Caco-2 (cell line): ENCODE measurements at regions not wholly inside any gene's neighbourhood (a gene's known extent, or its start where the extent isn't known, plus 50 kb on each side); places are given as distances from the start of the nearest gene placed in this dataset.
A peak's percentile ranks its signal among the peaks of the same experiment; 100 is the strongest.

ENCODE experiments used
- BruUV-seq: library from RNA; stranded (reverse); fragments of 400-500 nt; replicated peaks from 2 replicates; lab custom pipeline; 2021; lab: Mats Ljungman, UMichigan
- CTCF ChIA-PET: fragments of 300-600 bp; sonication (Branson Sonifier 250); formaldehyde crosslinking; loops from one replicate; lab custom pipeline; 2022; ENCODE audit warnings: antibody characterized with exemption; lab: Charles Lee
- POLR2A ChIA-PET: fragments of 300-600 bp; sonication (Branson Sonifier 250); formaldehyde crosslinking; loops from one replicate; lab custom pipeline; 2022; ENCODE audit warnings: antibody characterized with exemption; lab: Charles Lee
- DNase-seq, 2 experiments: peaks; one replicate each; pipeline versions ENCODE4 v3.0.0 to v3.0.0-alpha.2; 2020 to 2022
- H3K27me3 ChIP-seq: replicated peaks from 2 replicates; pipeline ENCODE4 v1.6.0; 2011; ENCODE audit warnings: low read length; ENCODE audit not compliant: control insufficient read depth, insufficient read depth
- H3K36me3 ChIP-seq: 2 replicates; pipeline ENCODE4 v1.5.1; 2011; ENCODE audit warnings: low read length; ENCODE audit not compliant: control insufficient read depth, insufficient read depth
- H3K4me1 ChIP-seq: fragments of 250-450 bp; sonication (Bioruptor Pico); 2 replicates; pipeline ENCODE4 v1.5.1; 2020; ENCODE audit warnings: mild to moderate bottlenecking
- H3K4me3 ChIP-seq: 2 replicates; pipeline ENCODE4 v1.5.1; 2011; ENCODE audit warnings: low read depth, mild to moderate bottlenecking, control low read depth, low read length
- H3K9me3 ChIP-seq: fragments of 250-450 bp; sonication (Bioruptor Pico); 2 replicates; pipeline ENCODE4 v1.5.1; 2020; ENCODE audit warnings: mild to moderate bottlenecking, moderate library complexity
- H3K27ac Mint-ChIP-seq: one replicate; pipeline ENCODE4 v1.8.0; 2022; ENCODE audit warnings: mixed read lengths; ENCODE audit not compliant: unreplicated experiment
- H3K27me3 Mint-ChIP-seq: one replicate; pipeline ENCODE4 v1.8.0; 2022; ENCODE audit warnings: mixed read lengths; ENCODE audit not compliant: insufficient read depth, unreplicated experiment
- H3K36me3 Mint-ChIP-seq: one replicate; pipeline ENCODE4 v1.8.0; 2022; ENCODE audit warnings: mild to moderate bottlenecking, mixed read lengths; ENCODE audit not compliant: insufficient read depth, unreplicated experiment
- H3K4me1 Mint-ChIP-seq: one replicate; pipeline ENCODE4 v1.8.0; 2022; ENCODE audit warnings: low read depth, mixed read lengths; ENCODE audit not compliant: unreplicated experiment
- H3K4me3 Mint-ChIP-seq: one replicate; pipeline ENCODE4 v1.8.0; 2022; ENCODE audit warnings: mild to moderate bottlenecking, moderate library complexity, mixed read lengths; ENCODE audit not compliant: unreplicated experiment
- H3K9me3 Mint-ChIP-seq: one replicate; pipeline ENCODE4 v1.8.0; 2022; ENCODE audit warnings: mixed read lengths; ENCODE audit not compliant: unreplicated experiment
- CTCF ChIP-seq, 2 experiments: fragments of 200-600 bp in 1 of 2; IDR thresholded peaks; 1 replicate in 1 of 2; 2 replicates in 1 of 2; pipeline versions ENCODE4 v1.5.1 to v1.8.0; 2011 to 2022; ENCODE audit warnings: antibody characterized with exemption in 1 of 2, control low read depth in 1 of 2, inconsistent platforms in 1 of 2, low read depth in 1 of 2, low read length in 1 of 2, mild to moderate bottlenecking in 1 of 2, moderate library complexity in 1 of 2; ENCODE audit not compliant: insufficient read depth in 1 of 2, severe bottlenecking in 1 of 2, unreplicated experiment in 1 of 2
- intact Hi-C: fragments of 100-400 bp; cut with micrococcal nuclease; formaldehyde crosslinking; loops from one replicate; pipeline ENCODE4 v1.10.0; 2022; ENCODE audit not compliant: unreplicated experiment

DNA sequence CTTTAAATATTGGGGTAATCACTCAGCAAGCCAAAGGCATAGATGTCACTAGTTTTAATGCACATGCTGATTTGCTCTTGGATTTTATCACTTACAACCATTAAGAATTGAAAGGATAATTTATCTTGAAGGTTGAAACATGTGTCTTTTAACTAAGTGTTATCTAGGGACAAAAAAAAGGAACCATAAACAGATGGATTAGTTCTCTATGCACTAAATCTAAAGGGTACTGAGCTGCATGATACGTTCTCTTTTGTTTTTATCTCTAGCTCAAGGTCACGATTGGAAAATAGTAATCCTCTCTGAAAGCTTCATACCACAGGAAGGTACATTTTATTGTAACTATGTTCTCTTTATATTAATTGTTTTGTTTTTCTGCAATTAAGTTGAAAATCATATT lies 1426.6 kb downstream of the GRIK2 start:
- Histone ChIP-seq H3K36me3 (no peaks in the 10 kb centered on the region), H3K9me3 (no peaks in the 10 kb centered on the region), H3K27me3 (no peaks in the 10 kb centered on the region), H3K4me3 (no peak overlapping the region), H3K4me1 (no peaks in the 10 kb centered on the region)
- no peaks in the 10 kb centered on the region for H3K36me3 Mint-ChIP-seq
- intact Hi-C loops, result no loop called here
- H3K27me3 Mint-ChIP-seq, result no peaks in the 10 kb centered on the region
- no peak for TF ChIP-seq CTCF (IDR thresholded peaks at IDR 0.05; ENCODE audit: insufficient read depth in 1 of 2, low read depth in 1 of 2, low read length in 1 of 2, severe bottlenecking in 1 of 2, unreplicated experiment in 1 of 2)
- no peak for DNase-seq
- no peak overlapping the region for H3K4me3 Mint-ChIP-seq
- BruUV-seq, result no TSS peak
- ChIA-PET POLR2A (no interaction called here), CTCF (no interaction called here)
- H3K9me3 Mint-ChIP-seq, result no peaks in the 10 kb centered on the region
- H3K4me1 Mint-ChIP-seq, result no peaks in the 10 kb centered on the region
- H3K27ac Mint-ChIP-seq, result no peak overlapping the region

GRCh38 chr6:102815207-102815606 lies 1421.7 kb downstream of the GRIK2 start:
- Mint-ChIP-seq H3K9me3 (no peaks in the 10 kb centered on the region), H3K36me3 (no peaks in the 10 kb centered on the region), H3K27ac (no peak overlapping the region), H3K4me3 (no peak overlapping the region), H3K27me3 (no peaks in the 10 kb centered on the region), H3K4me1 (no peaks in the 10 kb centered on the region)
- Histone ChIP-seq H3K9me3 (no peaks in the 10 kb centered on the region), H3K4me3 (no peak overlapping the region), H3K36me3 (no peaks in the 10 kb centered on the region), H3K27me3 (no peaks in the 10 kb centered on the region), H3K4me1 (peaks cover 6% of the 10 kb centered on the region)
- POLR2A ChIA-PET, result no interaction called here
- no peak for TF ChIP-seq CTCF (IDR thresholded peaks at IDR 0.05; ENCODE audit: insufficient read depth in 1 of 2, low read depth in 1 of 2, low read length in 1 of 2, severe bottlenecking in 1 of 2, unreplicated experiment in 1 of 2)
- intact Hi-C loops, result no loop called here
- BruUV-seq, result no TSS peak
- DNase-seq, result no peak
- CTCF ChIA-PET, result no interaction called here

DNA sequence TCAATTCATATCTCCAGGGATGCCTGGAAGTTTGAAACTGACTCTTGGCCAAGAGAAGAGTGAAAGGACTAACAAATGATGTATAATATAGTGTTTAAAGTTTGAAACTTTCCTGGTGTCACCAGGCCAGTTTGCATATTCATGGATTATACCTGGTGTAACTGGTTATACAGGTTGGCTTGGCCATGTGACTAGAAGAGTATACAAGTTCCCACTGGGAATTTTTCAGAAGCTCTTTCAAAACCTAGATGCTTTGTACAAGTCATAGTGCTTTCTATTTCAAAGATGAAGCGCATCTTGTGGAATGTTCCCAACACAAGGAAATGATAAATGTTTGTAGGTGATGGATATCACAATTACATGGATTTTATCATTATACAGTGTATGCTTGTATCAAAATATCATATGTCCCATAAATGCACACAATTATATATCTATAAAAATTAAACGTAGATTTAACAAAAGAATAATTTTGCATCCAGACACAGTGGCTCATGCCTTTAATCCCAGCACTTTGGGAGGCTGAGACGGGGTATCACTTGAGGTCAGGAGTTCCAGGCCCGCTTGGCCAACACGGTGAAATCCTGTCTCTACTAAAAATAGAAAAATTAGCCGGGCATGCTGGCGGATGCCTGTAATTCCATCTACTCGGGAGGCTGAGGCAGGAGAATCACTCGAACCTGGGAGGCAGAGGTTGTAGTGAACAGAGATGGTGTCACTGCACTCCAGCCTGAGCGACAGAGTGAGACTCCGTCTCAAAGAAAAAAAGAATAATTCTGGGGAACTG lies 1420.2 kb downstream of the GRIK2 start:
- Histone ChIP-seq H3K4me3 (no peak overlapping the region), H3K4me1 (peaks cover 6% of the 10 kb centered on the region), H3K36me3 (no peaks in the 10 kb centered on the region), H3K27me3 (no peaks in the 10 kb centered on the region), H3K9me3 (no peaks in the 10 kb centered on the region)
- Mint-ChIP-seq H3K4me1 (no peaks in the 10 kb centered on the region), H3K27ac (no peak overlapping the region), H3K27me3 (no peaks in the 10 kb centered on the region), H3K9me3 (no peaks in the 10 kb centered on the region), H3K4me3 (no peak overlapping the region), H3K36me3 (no peaks in the 10 kb centered on the region)
- ChIA-PET CTCF (no interaction called here), POLR2A (no interaction called here)
- no TSS peak for BruUV-seq
- intact Hi-C loops, result no loop called here
- peak in 1 of 2 experiments; percentile 51 for DNase-seq
- TF ChIP-seq CTCF (IDR thresholded peaks at IDR 0.05; ENCODE audit: insufficient read depth in 1 of 2, low read depth in 1 of 2, low read length in 1 of 2, severe bottlenecking in 1 of 2, unreplicated experiment in 1 of 2), result no peak
